HEK293 (cell line): ENCODE measurements at regions not wholly inside any gene's neighbourhood (a gene's known extent, or its start where the extent isn't known, plus 50 kb on each side); places are given as distances from the start of the nearest gene placed in this dataset.
"Not testable (repeated sequence)": the region's sequence is repeated elsewhere in the genome, so short reads cannot be mapped to it uniquely, and the experiment has no call there.

ENCODE experiments used
- CTCF ChIA-PET: fragments of 350-600 bp; formaldehyde crosslinking; extraction: SDS; loops from one replicate; lab custom pipeline; 2021; ENCODE audit warnings: antibody characterized with exemption; lab: Yijun Ruan, JAX
- POLR2A ChIA-PET: fragments of 300-600 bp; formaldehyde crosslinking; extraction: SDS; loops from one replicate; lab custom pipeline; 2020; ENCODE audit warnings: antibody characterized with exemption, inconsistent platforms; lab: Yijun Ruan, JAX
- H3K27ac ChIP-seq: fragments of 200-500 bp; sonication (Bioruptor generic); 2 replicates; pipeline ENCODE4 v1.5.1; 2014; ENCODE audit warnings: low read depth, low read length, control low read depth, inconsistent platforms; ENCODE audit errors: extremely low read depth
- H3K36me3 ChIP-seq, 2 experiments: fragments of 200-500 bp in 1 of 2; sonication (Bioruptor generic) in 1 of 2; 1 replicate in 1 of 2; 2 replicates in 1 of 2; pipeline ENCODE4 v1.5.1; 2014 to 2017; ENCODE audit warnings: inconsistent platforms in 2 of 2, low read length in 2 of 2; ENCODE audit not compliant: control insufficient read depth in 2 of 2, insufficient read depth in 1 of 2
- H3K4me1 ChIP-seq: fragments of 200-500 bp; sonication (Bioruptor generic); 2 replicates; pipeline ENCODE4 v1.5.1; 2014; ENCODE audit warnings: mild to moderate bottlenecking, low read length, inconsistent platforms; ENCODE audit not compliant: control insufficient read depth, insufficient read depth
- H3K4me3 ChIP-seq: 2 replicates; pipeline ENCODE4 v1.5.1; 2011; ENCODE audit warnings: low read depth, mild to moderate bottlenecking, control low read depth, low read length, moderate library complexity
- H3K9me3 ChIP-seq: fragments of 200-500 bp; sonication (Bioruptor generic); 2 replicates; pipeline ENCODE4 v1.5.1; 2014; ENCODE audit warnings: low read depth, low read length, inconsistent platforms; ENCODE audit not compliant: control insufficient read depth, insufficient read depth
- BCL6B ChIP-seq: fragments of 450-650 bp; formaldehyde crosslinking; IDR thresholded peaks from 2 replicates; pipeline ENCODE4 v1.5.1; 2017; ENCODE audit warnings: missing biosample characterization, missing genetic modification characterization
- MEIS1 ChIP-seq: sonication (generic); formaldehyde crosslinking; IDR thresholded peaks from 2 replicates; pipeline ENCODE4 v1.8.1; 2022; ENCODE audit warnings: missing genetic modification reagents, mild to moderate bottlenecking, borderline replicate concordance
- ZNF10 ChIP-seq: fragments of 450-650 bp; formaldehyde crosslinking; IDR thresholded peaks from 2 replicates; pipeline ENCODE4 v1.5.1; 2017; ENCODE audit warnings: missing biosample characterization, missing genetic modification characterization
- ZNF146 ChIP-seq: fragments of 450-650 bp; formaldehyde crosslinking; IDR thresholded peaks from 2 replicates; pipeline ENCODE4 v1.5.1; 2016; ENCODE audit warnings: missing biosample characterization, missing genetic modification characterization
- ZNF16 ChIP-seq: fragments of 450-650 bp; formaldehyde crosslinking; IDR thresholded peaks from 2 replicates; pipeline ENCODE4 v1.5.1; 2016; ENCODE audit warnings: low read depth, missing biosample characterization, missing genetic modification characterization
- ZNF26 ChIP-seq: fragments of 450-650 bp; formaldehyde crosslinking; IDR thresholded peaks from 2 replicates; pipeline ENCODE4 v1.5.1; 2016; ENCODE audit warnings: missing biosample characterization, missing genetic modification characterization
- ZNF266 ChIP-seq: fragments of 450-650 bp; formaldehyde crosslinking; IDR thresholded peaks from 2 replicates; pipeline ENCODE4 v1.5.1; 2016; ENCODE audit warnings: missing biosample characterization, missing genetic modification characterization, low read depth
- ZNF302 ChIP-seq: fragments of 450-650 bp; formaldehyde crosslinking; IDR thresholded peaks from 2 replicates; pipeline ENCODE4 v1.5.1; 2016; ENCODE audit warnings: missing biosample characterization, missing genetic modification characterization, low read depth
- ZNF501 ChIP-seq: fragments of 450-650 bp; formaldehyde crosslinking; IDR thresholded peaks from 2 replicates; pipeline ENCODE4 v1.5.1; 2016; ENCODE audit warnings: missing biosample characterization, missing genetic modification characterization
- ZNF514 ChIP-seq: fragments of 450-650 bp; formaldehyde crosslinking; IDR thresholded peaks from 2 replicates; pipeline ENCODE4 v1.5.1; 2016; ENCODE audit warnings: missing biosample characterization, missing genetic modification characterization
- ZNF544 ChIP-seq: fragments of 450-650 bp; formaldehyde crosslinking; IDR thresholded peaks from 2 replicates; pipeline ENCODE4 v1.5.0; 2017; ENCODE audit warnings: missing biosample characterization, missing genetic modification characterization
- ZNF561 ChIP-seq: fragments of 450-650 bp; IDR thresholded peaks from 2 replicates; pipeline ENCODE4 v1.5.1; 2018; ENCODE audit warnings: missing biosample characterization, missing genetic modification characterization, borderline replicate concordance
- ZNF596 ChIP-seq: fragments of 450-650 bp; IDR thresholded peaks from 2 replicates; pipeline ENCODE4 v1.5.0; 2018; ENCODE audit warnings: missing biosample characterization, mild to moderate bottlenecking, missing genetic modification characterization, moderate library complexity
- ZNF677 ChIP-seq: fragments of 450-650 bp; IDR thresholded peaks from 2 replicates; pipeline ENCODE4 v1.5.0; 2018; ENCODE audit warnings: missing biosample characterization, mild to moderate bottlenecking, missing genetic modification characterization, moderate library complexity
- ZNF692 ChIP-seq: fragments of 450-650 bp; formaldehyde crosslinking; IDR thresholded peaks from 2 replicates; pipeline ENCODE4 v1.5.1; 2016; ENCODE audit warnings: missing biosample characterization, missing genetic modification characterization
- ZNF701 ChIP-seq: fragments of 450-650 bp; formaldehyde crosslinking; IDR thresholded peaks from 2 replicates; pipeline ENCODE4 v1.5.1; 2016; ENCODE audit warnings: missing biosample characterization, missing genetic modification characterization
- ZNF76 ChIP-seq: fragments of 450-650 bp; formaldehyde crosslinking; IDR thresholded peaks from 2 replicates; pipeline ENCODE4; 2016; ENCODE audit warnings: low read depth, missing biosample characterization, missing genetic modification characterization, borderline replicate concordance
- ZSCAN16 ChIP-seq: fragments of 450-650 bp; formaldehyde crosslinking; IDR thresholded peaks from 2 replicates; pipeline ENCODE4 v1.5.1; 2016; ENCODE audit warnings: missing biosample characterization, missing genetic modification characterization
- ZSCAN5A ChIP-seq: fragments of 450-650 bp; formaldehyde crosslinking; IDR thresholded peaks from 2 replicates; pipeline ENCODE4 v1.5.1; 2016; ENCODE audit warnings: missing biosample characterization, missing genetic modification characterization

- TF ChIP-seq MEIS1 (no peak), ZNF146 (no peak), ZNF544 (tag by site-specific recombination) (no peak), ZNF10 (tag by site-specific recombination) (no peak), ZSCAN16 (tag by site-specific recombination) (no peak), ZNF16 (tag by site-specific recombination) (no peak), ZNF302 (tag by site-specific recombination) (no peak), ZNF26 (no peak), ZNF514 (tag by site-specific recombination) (no peak), ZNF501 (tag by site-specific recombination) (no peak), ZSCAN5A (tag by site-specific recombination) (no peak), ZNF266 (no peak)
- Histone ChIP-seq H3K4me3 (no peak overlapping the region), H3K4me1 (no peaks in the 10 kb centered on the region), H3K27ac (no peak overlapping the region), H3K36me3 (no peaks in the 10 kb centered on the region), H3K9me3 (no peaks in the 10 kb centered on the region)
- ChIA-PET POLR2A (no interaction called here), CTCF (interaction anchor here (0.6 to 2.2 kb wide), 12 partner anchors 10 to 1636 kb away, joined by 3 to 8 read pairs (median 4); no protein-coding TSS in a partner anchor)
Measured at GRCh38 chr15:66966256-66966655, 99.1 kb upstream of the SMAD3 start.

- ChIA-PET CTCF (interaction anchor here (0.6 to 0.7 kb wide), 3 partner anchors 46 to 1036 kb away, joined by 3 to 5 read pairs (median 3); no protein-coding TSS in a partner anchor), POLR2A (interaction anchor here (0.7 kb wide), 2 partner anchors 56 to 238 kb away, joined by 5 to 8 read pairs; no protein-coding TSS in a partner anchor)
- Histone ChIP-seq H3K27ac (no peak overlapping the region), H3K4me3 (no peak overlapping the region), H3K4me1 (no peaks in the 10 kb centered on the region), H3K36me3 (no peaks in the 10 kb centered on the region), H3K9me3 (no peaks in the 10 kb centered on the region)
- TF ChIP-seq ZNF677 (no peak), ZNF701 (tag by site-specific recombination) (no peak), ZNF76 (no peak), ZNF692 (tag by site-specific recombination) (no peak), ZNF596 (tag by site-specific recombination) (no peak), BCL6B (tag by site-specific recombination) (no peak), ZNF561 (tag by site-specific recombination) (no peak)
Measured at GRCh38 chr15:66968806-66969596, 96.4 kb upstream of the SMAD3 start.

- POLR2A ChIA-PET, H3K4me1 ChIP-seq, CTCF ChIA-PET, H3K27ac ChIP-seq, H3K9me3 ChIP-seq, H3K4me3 ChIP-seq, H3K36me3 ChIP-seq: not testable (repeated sequence)
Measured at GRCh38 chr15:66974131-66974530, 91.3 kb upstream of the SMAD3 start.

- H3K9me3 ChIP-seq, H3K4me3 ChIP-seq, H3K4me1 ChIP-seq, CTCF ChIA-PET, POLR2A ChIA-PET, H3K27ac ChIP-seq, H3K36me3 ChIP-seq: not testable (repeated sequence)
Measured at GRCh38 chr15:66976106-66976640, 89.2 kb upstream of the SMAD3 start.
